ENCODE measurements at regions not wholly inside any gene's neighbourhood (a gene's known extent, or its start where the extent isn't known, plus 50 kb on each side); places are given as distances from the start of the nearest gene placed in this dataset.
"Not testable (repeated sequence)": the region's sequence is repeated elsewhere in the genome, so short reads cannot be mapped to it uniquely, and the experiment has no call there.

- Mint-ChIP-seq H3K27me3 (peaks cover 6% of the 10 kb centered on the region), H3K36me3 (ENCODE audit: low read depth) (no peaks in the 10 kb centered on the region), H3K9me3 (ENCODE audit: low read depth) (no peaks in the 10 kb centered on the region), H3K4me3 (no peak overlapping the region), H3K4me1 (no peaks in the 10 kb centered on the region), H3K27ac (no peak overlapping the region)
- POLR2A ChIA-PET: no interaction called here
- DNase-seq: no peak
- ATAC-seq: no peak
- CTCF ChIA-PET: no interaction called here
- intact Hi-C loops (cut with DNase I, micrococcal nuclease): no loop called here
Measured at GRCh38 chr4:118410138-118410537, 57.3 kb upstream of the PRSS12 start.

GRCh38 chr4:118417325-118417724 is 64.5 kb upstream of the PRSS12 start:
- Mint-ChIP-seq H3K9me3 (ENCODE audit: low read depth) (no peaks in the 10 kb centered on the region), H3K4me1 (no peaks in the 10 kb centered on the region), H3K36me3 (ENCODE audit: low read depth) (no peaks in the 10 kb centered on the region), H3K27ac (no peak overlapping the region), H3K27me3 (peaks cover 3% of the 10 kb centered on the region), H3K4me3 (no peak overlapping the region)
- CTCF ChIA-PET: no interaction called here
- intact Hi-C loops (cut with DNase I, micrococcal nuclease): no loop called here
- DNase-seq: no peak
- POLR2A ChIA-PET: no interaction called here
- ATAC-seq: no peak

- DNase-seq; H3K27me3 Mint-ChIP-seq; H3K36me3 Mint-ChIP-seq (ENCODE audit: low read depth); H3K27ac Mint-ChIP-seq; POLR2A ChIA-PET; CTCF ChIA-PET; H3K4me3 Mint-ChIP-seq; intact Hi-C loops (cut with DNase I, micrococcal nuclease); ATAC-seq; H3K9me3 Mint-ChIP-seq (ENCODE audit: low read depth); H3K4me1 Mint-ChIP-seq: not testable (repeated sequence)
Measured at GRCh38 chr4:118417800-118418199, 65.0 kb upstream of the PRSS12 start.

- ATAC-seq; H3K4me1 Mint-ChIP-seq; CTCF ChIA-PET; H3K27ac Mint-ChIP-seq; H3K9me3 Mint-ChIP-seq (ENCODE audit: low read depth); H3K4me3 Mint-ChIP-seq; H3K36me3 Mint-ChIP-seq (ENCODE audit: low read depth); DNase-seq; POLR2A ChIA-PET; H3K27me3 Mint-ChIP-seq; intact Hi-C loops (cut with DNase I, micrococcal nuclease): not testable (repeated sequence)
Measured at GRCh38 chr4:118418396-118418795, 65.6 kb upstream of the PRSS12 start.

- not testable (repeated sequence) for ATAC-seq
Measured at GRCh38 chr4:118419626-118420025, 66.8 kb upstream of the PRSS12 start.

GRCh38 chr4:118424062-118424461 is 71.3 kb upstream of the PRSS12 start:
- H3K4me3 Mint-ChIP-seq: not testable (repeated sequence)
- CTCF ChIA-PET: interaction anchor here (0.6 kb wide), 2 partner anchors 10 to 29 kb away, joined by 3 read pairs; no protein-coding TSS in a partner anchor

More at GRCh38 chr4:118419626-118420025, 66.8 kb upstream of the PRSS12 start:
- H3K4me3 Mint-ChIP-seq; H3K9me3 Mint-ChIP-seq (ENCODE audit: low read depth); H3K36me3 Mint-ChIP-seq (ENCODE audit: low read depth); H3K27me3 Mint-ChIP-seq; POLR2A ChIA-PET; DNase-seq; H3K27ac Mint-ChIP-seq; CTCF ChIA-PET; H3K4me1 Mint-ChIP-seq: not testable (repeated sequence)
- intact Hi-C loops (cut with DNase I, micrococcal nuclease): loop anchor here in 1 of 2 experiments (10.0 kb wide), 1 partner anchor 465 kb away; the partner anchor contains the start of gene SYNPO2

GRCh38 chr4:118428881-118429280 is 76.1 kb upstream of the PRSS12 start:
- CTCF ChIA-PET: not testable (repeated sequence)

More at GRCh38 chr4:118424062-118424461, 71.3 kb upstream of the PRSS12 start:
- H3K9me3 Mint-ChIP-seq (ENCODE audit: low read depth); ATAC-seq; H3K27me3 Mint-ChIP-seq; H3K36me3 Mint-ChIP-seq (ENCODE audit: low read depth); H3K4me1 Mint-ChIP-seq; H3K27ac Mint-ChIP-seq; POLR2A ChIA-PET: not testable (repeated sequence)
- peak; percentile 79 for DNase-seq
- intact Hi-C loops (cut with DNase I, micrococcal nuclease): loop anchor here in 1 of 2 experiments (10.0 kb wide), 1 partner anchor 461 kb away; the partner anchor contains the start of gene SYNPO2

GRCh38 chr4:118432359-118432758 is 79.6 kb upstream of the PRSS12 start:
- not testable (repeated sequence) for DNase-seq; H3K36me3 Mint-ChIP-seq (ENCODE audit: low read depth); H3K4me3 Mint-ChIP-seq

More at GRCh38 chr4:118428881-118429280, 76.1 kb upstream of the PRSS12 start:
- POLR2A ChIA-PET; H3K4me1 Mint-ChIP-seq; H3K27ac Mint-ChIP-seq; H3K9me3 Mint-ChIP-seq (ENCODE audit: low read depth); H3K36me3 Mint-ChIP-seq (ENCODE audit: low read depth); H3K4me3 Mint-ChIP-seq; H3K27me3 Mint-ChIP-seq; DNase-seq; ATAC-seq: not testable (repeated sequence)
- intact Hi-C loops (cut with DNase I, micrococcal nuclease): loop anchor here in 1 of 2 experiments (10.0 kb wide), 1 partner anchor 456 kb away; the partner anchor contains the start of gene SYNPO2

GRCh38 chr4:118433612-118434375 is 81.0 kb upstream of the PRSS12 start:
- not testable (repeated sequence) for ATAC-seq

More at GRCh38 chr4:118432359-118432758, 79.6 kb upstream of the PRSS12 start:
- intact Hi-C loops (cut with DNase I, micrococcal nuclease); POLR2A ChIA-PET; ATAC-seq; H3K9me3 Mint-ChIP-seq (ENCODE audit: low read depth); CTCF ChIA-PET; H3K27ac Mint-ChIP-seq; H3K4me1 Mint-ChIP-seq; H3K27me3 Mint-ChIP-seq: not testable (repeated sequence)

GRCh38 chr4:118435415-118435814 is 82.6 kb upstream of the PRSS12 start:
- CTCF ChIA-PET; H3K27me3 Mint-ChIP-seq; H3K4me1 Mint-ChIP-seq; H3K9me3 Mint-ChIP-seq (ENCODE audit: low read depth); H3K36me3 Mint-ChIP-seq (ENCODE audit: low read depth); POLR2A ChIA-PET; H3K4me3 Mint-ChIP-seq; DNase-seq; intact Hi-C loops (cut with DNase I, micrococcal nuclease); H3K27ac Mint-ChIP-seq; ATAC-seq: not testable (repeated sequence)

More at GRCh38 chr4:118433612-118434375, 81.0 kb upstream of the PRSS12 start:
- H3K27ac Mint-ChIP-seq; H3K4me1 Mint-ChIP-seq; CTCF ChIA-PET; DNase-seq; H3K27me3 Mint-ChIP-seq; H3K9me3 Mint-ChIP-seq (ENCODE audit: low read depth); POLR2A ChIA-PET; intact Hi-C loops (cut with DNase I, micrococcal nuclease); H3K36me3 Mint-ChIP-seq (ENCODE audit: low read depth); H3K4me3 Mint-ChIP-seq: not testable (repeated sequence)

- ATAC-seq; H3K9me3 Mint-ChIP-seq (ENCODE audit: low read depth); H3K36me3 Mint-ChIP-seq (ENCODE audit: low read depth); DNase-seq; intact Hi-C loops (cut with DNase I, micrococcal nuclease); POLR2A ChIA-PET; CTCF ChIA-PET; H3K27me3 Mint-ChIP-seq; H3K4me1 Mint-ChIP-seq; H3K4me3 Mint-ChIP-seq; H3K27ac Mint-ChIP-seq: not testable (repeated sequence)
Measured at GRCh38 chr4:118442115-118442837, 89.5 kb upstream of the PRSS12 start.

- H3K4me3 Mint-ChIP-seq; H3K9me3 Mint-ChIP-seq (ENCODE audit: low read depth); DNase-seq; H3K36me3 Mint-ChIP-seq (ENCODE audit: low read depth); CTCF ChIA-PET; intact Hi-C loops (cut with DNase I, micrococcal nuclease); H3K27ac Mint-ChIP-seq; ATAC-seq; H3K27me3 Mint-ChIP-seq; H3K4me1 Mint-ChIP-seq; POLR2A ChIA-PET: not testable (repeated sequence)
Measured at GRCh38 chr4:118447397-118447796, 94.6 kb upstream of the PRSS12 start.

All from activated CD4-positive, alpha-beta T cell treated with anti-CD3 and anti-CD28 coated beads for 36 hours (primary cell).